ENCODE measurements at regions not wholly inside any gene's neighbourhood (a gene's known extent, or its start where the extent isn't known, plus 50 kb on each side); places are given as distances from the start of the nearest gene placed in this dataset.
"Not testable (repeated sequence)": the region's sequence is repeated elsewhere in the genome, so short reads cannot be mapped to it uniquely, and the experiment has no call there.

DNA sequence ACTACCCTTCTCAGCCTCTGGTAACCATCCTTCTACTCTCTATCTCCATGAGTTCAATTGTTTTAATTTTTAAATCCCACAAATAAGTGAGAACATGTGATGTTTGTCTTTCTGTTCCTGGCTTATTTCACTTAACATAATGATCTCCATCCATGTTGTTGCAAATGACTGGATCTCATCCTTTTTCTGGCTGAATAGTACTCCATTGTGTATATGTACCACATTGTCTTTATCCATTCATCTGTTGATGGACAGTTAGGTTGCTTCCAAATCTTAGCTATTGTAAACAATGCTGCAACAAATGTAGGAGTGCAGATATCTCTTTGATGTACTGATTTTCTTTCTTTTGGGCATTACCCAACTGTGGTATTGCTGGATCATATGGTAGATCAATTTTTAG lies 103.0 kb downstream of the CARTPT start:
- DNase-seq = not testable (repeated sequence)

DNA sequence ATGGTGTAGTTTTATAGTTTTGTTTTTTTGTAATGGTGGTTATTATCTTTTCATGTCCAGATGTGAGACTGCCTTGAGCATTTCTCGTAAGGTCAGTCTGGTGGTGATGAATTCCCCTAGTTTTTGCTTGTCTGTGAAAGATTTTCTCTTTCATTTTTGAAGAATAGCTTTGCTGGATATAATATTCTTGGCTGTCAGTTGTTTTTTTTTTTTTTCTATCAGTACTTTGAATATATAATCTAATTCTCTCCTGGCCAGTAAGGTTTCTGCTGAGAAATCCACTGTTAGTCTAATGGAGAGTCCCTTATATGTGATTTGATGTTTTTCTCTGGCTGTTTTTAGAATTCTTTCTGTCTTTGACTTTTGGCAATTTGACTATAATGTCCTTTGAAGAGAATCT lies 106.9 kb downstream of the CARTPT start:
- no peak for DNase-seq

DNA sequence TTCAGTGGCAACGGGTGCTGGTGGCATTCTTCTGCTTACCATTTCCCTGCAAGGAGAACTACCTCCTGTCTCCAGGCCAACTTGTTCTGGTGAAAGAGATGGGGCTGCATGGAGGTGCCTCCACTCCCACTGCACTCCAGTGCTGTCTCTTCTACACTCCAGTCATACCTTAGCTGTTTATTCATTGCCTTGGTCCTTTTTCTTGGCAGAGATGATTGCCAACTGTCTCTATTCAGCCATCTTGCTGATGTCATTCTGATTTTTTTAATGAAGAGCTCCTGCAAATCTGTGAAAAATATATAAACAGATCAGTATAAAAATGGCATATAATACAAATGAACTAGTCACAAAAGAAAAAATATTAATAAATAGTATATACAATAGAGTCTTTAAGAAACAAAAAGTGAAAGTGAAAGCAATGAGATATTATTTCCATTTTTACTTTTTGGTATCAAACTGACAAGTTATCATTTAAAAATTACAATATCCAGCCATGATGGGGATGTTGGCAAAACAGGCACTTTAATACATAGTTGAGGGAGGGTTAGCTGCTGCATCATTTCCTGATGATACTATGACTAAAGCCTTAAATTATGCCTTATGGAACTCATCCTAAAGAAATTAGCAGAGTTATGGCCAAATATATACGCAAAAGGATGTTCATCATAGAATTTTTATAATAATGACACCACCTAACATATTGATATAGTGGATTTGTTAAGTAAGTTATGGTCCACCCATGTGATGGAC lies 109.4 kb downstream of the CARTPT start:
- no peak for DNase-seq

DNA sequence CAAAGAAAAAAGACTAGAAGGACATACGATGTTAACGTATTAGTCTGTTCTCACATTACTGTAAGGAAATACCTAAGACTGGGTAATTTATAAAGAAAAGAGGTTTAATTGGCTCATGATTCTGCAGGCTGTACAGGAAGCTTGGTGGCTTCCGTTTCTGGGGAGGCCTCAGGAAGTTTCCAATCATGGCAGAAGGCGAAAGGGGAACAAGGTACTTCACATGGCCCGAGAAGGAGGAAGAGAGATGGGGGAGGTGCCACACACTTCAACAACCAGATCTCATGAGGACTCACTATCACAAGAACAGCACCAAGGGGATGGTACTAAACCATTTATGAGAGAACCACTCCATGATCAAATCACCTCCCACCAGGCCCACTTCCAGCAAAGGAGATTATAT lies 110.1 kb downstream of the CARTPT start:
- DNase-seq = no peak

DNA sequence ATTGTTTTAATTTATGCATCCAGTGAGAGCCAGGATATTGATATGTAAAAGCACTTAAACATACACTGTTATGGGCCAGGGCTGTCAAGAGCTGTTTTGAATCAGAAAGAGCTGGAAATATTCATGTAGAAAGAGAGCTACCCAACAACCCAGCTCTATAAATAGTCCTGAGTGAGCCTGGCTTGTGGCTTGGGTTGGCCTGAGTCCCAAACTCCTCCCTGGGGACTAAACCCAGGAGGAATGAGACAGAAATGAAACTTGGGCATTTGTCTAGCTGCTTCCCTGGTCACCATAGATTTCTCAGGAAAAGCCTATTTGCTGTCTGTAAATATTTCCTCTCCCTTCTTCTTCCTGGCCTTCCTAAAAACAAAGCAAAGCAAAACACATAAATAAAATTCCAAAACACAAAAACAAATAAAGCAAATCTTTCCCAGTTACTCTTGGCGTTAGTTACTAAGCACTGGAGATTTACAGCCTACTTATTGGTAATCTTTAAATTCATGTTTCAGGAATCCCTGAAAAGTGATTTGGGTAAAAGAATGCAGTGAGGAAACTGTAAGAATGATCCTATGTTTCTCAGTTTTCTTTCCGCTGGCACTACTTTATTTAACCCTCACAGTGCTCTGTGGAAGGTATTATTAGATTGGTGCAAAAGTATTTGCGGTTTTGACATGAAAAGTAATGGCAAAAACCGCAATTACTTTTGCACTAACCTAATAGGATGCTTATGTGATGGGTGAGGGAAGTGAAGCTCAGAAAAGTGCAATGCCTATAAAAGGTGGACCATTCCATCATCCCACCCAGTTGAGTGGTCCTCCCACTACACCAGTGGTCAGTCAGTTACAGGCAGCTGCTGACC lies 111.8 kb downstream of the CARTPT start:
- DNase-seq = no peak

DNA sequence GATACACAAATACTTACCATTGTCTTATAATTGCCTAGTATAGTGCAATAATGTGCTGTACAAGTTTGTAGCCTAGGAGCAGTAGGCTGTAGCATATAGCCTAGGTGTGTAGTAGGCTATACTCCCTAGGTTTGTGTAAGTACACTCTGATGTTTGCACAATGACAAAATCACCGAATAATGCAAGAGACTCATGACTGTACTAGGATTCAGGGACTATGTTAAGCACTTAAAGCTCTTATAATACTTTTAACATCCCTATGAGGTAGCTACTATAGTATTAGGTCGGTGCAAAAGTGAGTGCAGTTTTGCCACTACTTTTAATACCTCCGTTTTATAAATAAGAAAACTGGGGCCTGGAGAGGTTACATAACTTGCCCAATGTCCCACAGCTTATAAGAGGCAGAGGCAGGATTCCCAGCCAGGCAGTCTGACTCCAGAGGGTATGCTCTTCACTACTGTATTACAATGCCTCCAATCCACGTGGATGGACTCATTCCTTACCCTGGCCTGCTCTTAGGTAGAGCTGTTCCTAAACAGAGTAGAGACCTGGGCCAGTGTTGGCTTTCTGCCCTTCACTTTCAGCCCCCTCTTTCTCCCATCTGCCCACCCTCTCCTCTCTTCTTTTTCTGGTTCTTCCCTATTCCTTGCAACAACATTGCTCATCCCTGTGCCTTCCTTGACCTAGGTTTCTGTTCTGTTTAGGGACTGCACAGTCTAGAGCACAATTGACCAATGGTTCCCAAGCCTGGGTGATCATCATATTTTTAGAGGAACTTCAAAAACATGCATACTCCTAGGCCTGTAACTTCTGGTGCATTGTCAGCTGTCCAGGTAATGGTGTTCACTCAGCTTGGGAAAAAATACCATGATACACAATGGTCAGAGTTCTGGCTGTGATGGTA lies 114.0 kb downstream of the CARTPT start:
- DNase-seq = no peak

DNA sequence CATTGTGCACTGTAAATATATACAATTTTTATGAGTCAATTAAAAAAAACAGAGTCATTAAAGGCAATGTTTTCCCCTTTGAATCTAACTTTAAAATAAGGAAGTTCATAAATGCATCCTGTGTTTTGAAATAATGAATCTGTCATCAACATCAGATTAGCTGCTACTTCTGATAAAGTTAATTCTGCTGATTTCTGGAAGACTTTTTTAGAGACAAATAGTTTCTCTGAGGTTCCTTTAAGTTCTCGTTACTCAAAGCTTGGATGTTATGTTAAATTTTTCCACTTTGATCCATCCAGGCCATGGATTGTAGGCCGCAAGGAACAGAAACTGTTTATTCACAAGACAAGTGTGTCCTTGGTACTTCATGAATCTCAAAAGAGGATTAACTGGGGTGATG lies 115.5 kb downstream of the CARTPT start:
- DNase-seq = no peak

DNA sequence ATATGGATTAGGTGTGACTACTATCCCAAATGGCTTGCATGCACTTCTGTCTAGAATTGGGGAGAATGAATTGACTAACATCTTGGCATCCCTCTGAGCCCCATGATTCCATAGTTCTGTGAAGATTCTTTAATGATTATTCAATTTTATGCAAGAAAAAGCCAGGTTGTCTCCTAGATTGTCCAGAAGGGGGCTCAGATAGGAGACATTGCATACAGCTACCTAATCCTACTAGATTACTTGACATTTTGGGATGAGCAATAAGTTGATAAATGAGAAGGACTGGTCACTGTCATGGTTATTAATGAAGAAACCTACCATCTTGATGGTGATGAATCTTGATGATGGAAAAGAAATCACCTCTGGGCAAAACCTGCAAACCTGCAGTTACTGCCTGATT lies 117.0 kb downstream of the CARTPT start:
- DNase-seq = no peak

DNA sequence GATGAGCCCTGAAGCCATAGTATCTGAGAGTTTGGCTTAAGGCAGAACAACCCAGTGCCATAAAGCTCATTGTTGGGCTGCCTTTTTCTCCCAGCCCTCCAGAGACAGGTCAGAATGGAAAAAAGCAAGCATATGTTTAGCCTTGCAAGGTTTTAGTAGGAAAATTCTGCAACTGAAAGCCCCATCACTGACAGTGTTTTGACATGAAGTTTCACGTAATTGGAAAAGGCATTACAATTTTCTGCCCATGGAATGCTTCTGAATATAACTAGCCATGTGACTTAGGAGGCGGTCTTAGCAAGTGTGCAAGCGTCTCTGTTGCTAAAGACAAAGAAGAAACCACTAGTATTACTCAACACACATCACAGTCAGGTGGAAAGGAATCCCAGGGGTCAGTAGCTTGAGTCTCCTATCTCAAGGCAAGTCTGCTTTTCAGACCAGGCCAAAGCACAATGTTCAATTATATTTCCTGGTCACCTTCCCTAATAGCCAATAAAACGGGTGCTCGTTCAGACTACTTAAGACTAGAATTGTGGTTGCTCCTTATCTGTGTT lies 117.6 kb downstream of the CARTPT start:
- no peak for DNase-seq

DNA sequence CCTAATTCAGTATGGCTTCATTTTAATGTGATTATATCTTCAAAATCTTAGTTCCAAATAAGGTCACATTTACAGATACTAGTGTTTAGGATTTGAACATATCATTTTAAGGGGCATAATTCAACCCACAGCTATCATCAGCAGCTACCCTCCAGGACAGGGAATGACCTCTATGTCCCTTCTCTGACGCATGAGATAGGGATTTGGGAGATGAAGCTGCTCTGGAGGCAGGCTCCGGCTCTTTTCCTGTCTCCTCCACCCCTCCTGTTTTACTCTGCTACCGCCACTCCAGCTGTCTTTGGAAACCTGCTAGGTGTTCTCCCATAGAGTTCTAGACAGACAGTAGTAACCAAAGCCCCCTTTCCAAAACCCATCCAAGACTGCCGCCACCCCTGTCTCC lies 119.2 kb downstream of the CARTPT start:
- DNase-seq = no peak

DNA sequence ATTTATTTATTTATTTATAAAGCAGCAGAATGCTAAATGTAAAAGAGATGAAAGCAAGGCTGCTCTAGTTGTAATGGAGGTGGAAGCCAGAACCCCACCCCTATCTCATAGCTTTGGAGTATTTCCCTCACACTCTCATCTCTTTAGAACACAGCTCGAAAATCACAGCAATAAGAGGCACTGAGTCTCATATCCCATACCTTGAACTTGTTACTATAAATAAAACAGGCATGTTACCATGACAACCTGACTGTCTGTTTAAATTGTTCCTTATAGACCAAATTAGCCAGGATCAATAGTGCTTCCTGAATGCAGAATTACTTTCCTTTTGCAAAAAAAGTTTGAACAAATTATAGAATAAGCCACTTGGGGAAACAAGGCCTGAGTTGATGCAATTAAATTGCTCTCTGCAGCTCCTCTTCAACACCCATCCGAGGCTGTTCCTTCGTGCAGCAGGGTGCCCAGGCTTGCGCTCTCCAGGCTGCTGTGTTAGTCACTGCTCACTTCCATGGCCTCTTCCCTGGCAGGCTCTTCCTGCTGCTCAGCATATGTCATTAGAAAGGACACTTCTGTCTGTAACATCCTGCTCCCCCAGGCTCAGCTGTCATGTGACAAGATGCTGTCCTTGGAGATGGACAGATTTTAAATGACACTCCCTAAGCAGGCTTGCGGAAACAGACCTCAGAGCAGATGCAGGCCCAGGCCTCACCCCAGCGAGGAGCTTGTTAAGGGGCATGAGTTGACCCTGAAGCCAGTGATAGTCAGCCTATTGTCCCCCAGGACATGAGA lies 120.2 kb downstream of the CARTPT start:
- no peak for DNase-seq

DNA sequence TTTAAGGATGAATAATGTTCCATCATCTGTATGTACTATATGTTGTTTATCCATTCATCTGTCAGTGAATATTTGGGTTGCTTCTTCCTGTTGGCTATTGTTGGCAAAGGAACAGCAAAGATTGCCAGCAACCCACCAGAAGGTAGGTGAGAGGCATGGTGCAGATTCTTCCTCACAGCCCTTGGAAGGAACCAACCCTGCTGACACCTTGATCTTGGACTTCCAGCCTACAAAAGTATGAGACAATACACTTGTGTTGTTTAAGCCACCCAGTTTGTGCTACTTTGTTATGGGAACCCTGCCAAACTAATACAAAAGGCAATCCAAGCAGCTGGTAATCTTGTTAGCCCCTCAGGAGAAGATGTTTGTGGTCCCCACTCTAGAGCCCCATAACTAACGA lies 122.0 kb downstream of the CARTPT start:
- DNase-seq = no peak

DNA sequence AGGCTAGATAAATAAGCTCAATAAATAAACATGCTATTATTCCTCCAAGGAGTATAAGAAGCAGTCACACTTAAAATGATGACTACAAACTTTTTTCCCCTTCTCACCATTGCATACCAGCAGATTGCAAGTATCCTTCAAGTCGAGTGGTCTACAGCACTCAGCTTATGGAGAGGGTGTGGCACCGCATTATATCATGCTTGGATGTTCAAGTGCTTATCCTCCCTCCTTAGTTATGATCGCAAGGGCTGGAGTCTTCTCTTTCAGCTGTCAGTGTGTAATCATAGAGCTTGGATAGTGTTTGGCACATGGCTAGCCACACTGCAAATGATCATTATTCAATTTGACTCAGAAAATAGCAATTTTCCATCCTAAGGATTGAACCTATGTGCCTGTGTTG lies 124.0 kb downstream of the CARTPT start:
- DNase-seq = no peak

DNA sequence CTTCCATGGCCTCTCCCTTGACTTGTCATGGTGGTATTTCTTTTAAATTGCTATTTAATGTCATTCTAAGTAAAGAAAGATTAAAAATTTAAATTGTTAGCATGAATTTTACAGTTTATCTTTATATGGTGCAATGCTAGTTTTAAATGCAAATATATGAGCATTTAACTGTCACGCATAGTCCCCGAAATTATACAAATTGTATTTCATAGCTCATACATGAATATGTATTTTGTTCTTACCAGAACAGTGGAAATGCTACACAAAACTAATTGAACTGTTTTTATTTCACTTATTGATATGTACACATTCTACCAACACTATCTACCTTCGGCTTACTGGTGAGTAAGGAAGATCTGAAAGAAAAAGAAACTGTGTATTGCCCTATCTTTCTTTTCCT lies 125.8 kb downstream of the CARTPT start:
- no peak for DNase-seq

DNA sequence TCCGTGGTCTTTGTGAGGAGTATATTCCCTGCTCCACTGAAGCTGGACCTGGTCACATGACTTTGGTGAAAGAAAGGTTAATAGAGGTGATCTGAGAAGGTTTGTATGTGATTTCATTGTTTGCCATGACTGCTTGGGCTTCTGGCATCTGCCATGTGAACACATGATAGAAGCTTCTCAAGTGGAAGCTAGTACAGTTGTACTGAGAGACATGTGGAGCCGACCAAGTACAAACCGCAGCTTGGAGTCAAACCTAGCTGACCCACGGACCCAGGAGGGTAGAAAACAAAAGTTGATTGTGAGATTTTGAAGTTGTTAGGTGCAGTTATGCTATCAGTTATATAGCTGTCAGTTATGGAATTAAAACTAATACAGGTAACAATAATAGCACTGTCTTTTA lies 140.4 kb downstream of the CARTPT start:
- DNase-seq = no peak

DNA sequence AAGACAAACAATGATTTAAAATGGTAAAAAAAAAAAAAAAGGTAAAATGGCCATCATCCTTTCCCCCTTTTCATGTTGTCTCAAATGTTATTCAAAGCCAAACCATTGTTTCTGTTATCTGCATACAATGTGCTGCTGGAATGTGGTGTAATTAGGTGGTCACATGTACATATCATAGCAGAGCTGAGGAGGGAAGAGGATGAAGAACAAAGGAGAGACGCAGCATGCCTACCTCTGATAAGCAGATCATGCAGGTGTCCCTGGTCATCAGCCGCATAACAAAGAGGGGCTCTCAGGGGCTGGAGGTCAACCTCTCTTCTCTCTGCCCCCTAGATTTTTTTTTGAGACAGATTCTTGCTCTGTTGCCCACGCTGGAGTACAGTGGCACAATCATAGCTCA lies 141.0 kb downstream of the CARTPT start:
- no peak for DNase-seq

DNA sequence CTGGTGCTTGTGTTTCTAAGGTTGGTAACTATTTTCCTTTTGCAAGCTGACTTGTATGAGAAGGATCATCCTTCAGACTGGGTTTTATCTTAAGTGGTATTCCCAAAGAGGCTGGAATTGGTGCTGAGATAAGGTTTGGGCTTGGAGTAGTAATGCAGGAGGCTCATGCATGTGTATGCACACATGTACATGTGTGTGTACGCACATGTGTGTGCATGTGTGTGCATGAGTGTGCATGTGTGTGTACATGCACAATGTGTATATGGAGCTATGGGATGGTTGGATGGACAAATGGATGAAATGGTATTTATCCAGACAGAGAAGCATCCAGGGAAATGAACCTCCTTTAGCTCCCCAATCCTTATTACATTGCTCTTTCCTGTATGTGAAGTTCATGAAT lies 142.6 kb downstream of the CARTPT start:
- no peak for DNase-seq

DNA sequence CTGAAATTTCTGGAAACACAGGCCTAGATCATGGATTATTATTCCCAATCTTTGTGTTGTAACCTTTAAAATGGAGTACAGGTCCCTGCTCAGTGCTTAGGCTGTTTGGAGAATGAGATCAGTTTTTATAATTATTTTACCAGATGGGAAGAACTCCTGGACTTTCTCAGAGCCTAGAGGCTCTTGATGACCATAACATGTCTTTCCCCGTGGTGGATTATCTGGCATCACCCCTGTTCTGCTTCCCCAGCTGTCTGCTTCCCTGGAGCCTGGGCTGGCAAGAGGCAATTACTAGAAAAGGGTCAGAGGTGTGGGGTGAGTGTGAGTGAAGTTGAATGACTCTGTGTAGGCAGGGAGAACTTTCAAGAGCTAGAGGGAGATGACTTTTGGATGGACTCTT lies 143.0 kb downstream of the CARTPT start:
- no peak for DNase-seq

DNA sequence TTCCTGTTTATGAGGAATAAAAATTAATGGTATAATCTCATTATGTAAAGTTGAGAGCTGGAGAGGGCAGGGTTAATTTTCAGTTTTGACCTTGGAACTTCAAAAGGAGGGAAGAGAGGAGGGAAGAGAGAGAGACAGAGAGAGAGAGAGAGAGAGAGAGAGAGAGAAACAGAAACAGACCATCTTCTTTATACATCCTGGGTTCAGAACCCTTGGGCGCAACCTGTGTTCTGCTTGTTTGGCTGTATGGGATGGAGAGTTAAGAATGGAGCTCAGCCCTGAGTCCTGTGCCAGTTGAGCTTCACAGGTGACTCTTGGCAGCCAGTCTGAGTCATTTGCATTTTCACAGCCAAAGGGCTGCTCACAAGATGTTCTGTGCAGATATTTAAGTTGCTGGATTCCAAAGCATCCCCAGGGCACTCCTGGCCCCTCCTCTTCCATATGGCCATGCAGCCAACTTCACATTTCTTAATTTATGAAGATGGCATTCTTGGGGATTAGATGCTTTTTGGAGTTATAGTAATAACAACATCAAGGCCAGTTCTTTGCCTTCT lies 143.5 kb downstream of the CARTPT start:
- DNase-seq = no peak

DNA sequence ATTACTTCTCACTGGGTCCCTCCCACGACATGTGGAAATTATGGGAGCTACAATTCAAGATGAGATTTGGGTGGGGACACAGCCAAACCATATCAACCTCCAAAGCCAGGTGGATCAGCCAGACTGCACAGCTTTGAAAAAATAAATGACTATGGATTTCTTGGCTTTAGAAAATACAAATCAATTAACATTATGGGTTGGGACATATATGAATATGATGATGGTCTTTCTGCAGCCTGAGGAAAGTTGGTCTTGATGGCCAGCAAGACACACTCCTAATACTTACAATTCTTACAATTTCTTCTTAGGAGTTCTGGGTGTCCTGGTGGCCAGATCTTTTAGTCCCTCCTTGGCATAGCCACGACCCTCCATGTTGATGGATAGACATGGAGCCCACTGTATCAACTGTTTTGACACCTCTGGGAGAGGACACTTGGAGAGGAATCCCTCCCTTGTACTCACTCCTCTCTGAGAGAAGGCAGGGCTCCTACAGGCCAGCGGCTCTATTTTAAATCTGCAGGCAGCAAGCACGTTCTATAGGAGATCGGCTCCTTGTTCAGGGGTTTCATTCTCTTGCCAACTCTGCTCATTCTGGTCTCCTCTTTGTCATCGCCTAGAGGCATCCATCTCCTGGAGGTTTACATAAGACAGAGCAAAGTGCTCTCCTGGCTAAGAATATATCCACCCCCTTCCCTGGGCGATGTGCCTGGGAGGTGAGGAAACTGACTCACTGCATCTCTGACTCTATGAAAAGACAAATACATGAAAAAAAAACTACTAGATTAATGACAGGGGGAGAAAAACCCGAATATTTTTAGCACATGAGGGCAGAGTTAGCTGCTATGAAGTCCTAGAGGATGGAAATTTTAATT lies 145.9 kb downstream of the CARTPT start:
- no peak for DNase-seq

Data from CD4-positive, alpha-beta T cell treated with Interferon gamma for 1 hour (primary cell).